GM18873 (cell line): ENCODE measurements at regions not wholly inside any gene's neighbourhood (a gene's known extent, or its start where the extent isn't known, plus 50 kb on each side); places are given as distances from the start of the nearest gene placed in this dataset.
"Not testable (repeated sequence)": the region's sequence is repeated elsewhere in the genome, so short reads cannot be mapped to it uniquely, and the experiment has no call there.

Source experiments
- ATAC-seq: cut with Tn5 transposase; IDR thresholded peaks from one replicate; pipeline ENCODE4 v1.9.1; 2021; ENCODE audit warnings: mild to moderate bottlenecking, moderate library complexity, moderate number of reproducible peaks; ENCODE audit not compliant: unreplicated experiment, low FRiP score

DNA sequence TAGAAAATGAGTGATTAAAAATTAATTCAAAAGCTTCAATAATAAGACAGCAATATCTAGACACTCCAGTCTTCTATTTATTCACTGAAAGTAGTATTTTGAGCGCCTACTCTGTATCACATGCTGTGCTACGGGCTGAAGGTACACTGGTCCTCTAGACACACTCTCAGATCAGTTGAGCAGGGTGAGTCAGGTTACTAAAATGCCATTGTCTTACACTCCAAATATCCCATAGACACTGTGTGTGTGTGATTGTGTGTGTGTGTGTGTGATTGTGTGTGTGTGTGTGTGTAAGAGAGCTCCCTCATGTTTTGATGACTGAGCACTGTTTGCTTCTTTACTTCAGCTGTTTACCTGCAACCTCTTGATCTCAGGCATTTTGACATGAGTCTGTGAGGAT lies 342.8 kb upstream of the BOD1L1 start:
- ATAC-seq: no peak

DNA sequence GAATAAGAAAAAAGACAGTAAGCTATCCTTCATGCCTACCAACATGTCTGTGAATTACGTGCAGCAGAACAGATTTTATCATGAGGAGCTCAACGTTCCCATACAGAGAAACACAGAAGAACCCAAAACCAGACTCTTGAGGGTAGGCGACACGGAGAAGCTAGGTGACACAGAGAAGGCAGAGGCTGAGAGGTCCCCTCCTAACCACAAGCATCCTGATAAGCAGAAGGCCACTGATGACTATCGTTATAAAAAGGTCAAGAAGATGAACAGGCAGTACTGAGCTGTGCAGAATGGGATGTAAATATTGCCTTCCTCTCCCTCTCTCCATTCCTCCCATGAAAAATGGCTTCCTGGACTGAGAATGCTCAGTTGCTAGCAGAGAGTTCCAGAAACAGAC lies 350.2 kb upstream of the BOD1L1 start:
- no peak for ATAC-seq

DNA sequence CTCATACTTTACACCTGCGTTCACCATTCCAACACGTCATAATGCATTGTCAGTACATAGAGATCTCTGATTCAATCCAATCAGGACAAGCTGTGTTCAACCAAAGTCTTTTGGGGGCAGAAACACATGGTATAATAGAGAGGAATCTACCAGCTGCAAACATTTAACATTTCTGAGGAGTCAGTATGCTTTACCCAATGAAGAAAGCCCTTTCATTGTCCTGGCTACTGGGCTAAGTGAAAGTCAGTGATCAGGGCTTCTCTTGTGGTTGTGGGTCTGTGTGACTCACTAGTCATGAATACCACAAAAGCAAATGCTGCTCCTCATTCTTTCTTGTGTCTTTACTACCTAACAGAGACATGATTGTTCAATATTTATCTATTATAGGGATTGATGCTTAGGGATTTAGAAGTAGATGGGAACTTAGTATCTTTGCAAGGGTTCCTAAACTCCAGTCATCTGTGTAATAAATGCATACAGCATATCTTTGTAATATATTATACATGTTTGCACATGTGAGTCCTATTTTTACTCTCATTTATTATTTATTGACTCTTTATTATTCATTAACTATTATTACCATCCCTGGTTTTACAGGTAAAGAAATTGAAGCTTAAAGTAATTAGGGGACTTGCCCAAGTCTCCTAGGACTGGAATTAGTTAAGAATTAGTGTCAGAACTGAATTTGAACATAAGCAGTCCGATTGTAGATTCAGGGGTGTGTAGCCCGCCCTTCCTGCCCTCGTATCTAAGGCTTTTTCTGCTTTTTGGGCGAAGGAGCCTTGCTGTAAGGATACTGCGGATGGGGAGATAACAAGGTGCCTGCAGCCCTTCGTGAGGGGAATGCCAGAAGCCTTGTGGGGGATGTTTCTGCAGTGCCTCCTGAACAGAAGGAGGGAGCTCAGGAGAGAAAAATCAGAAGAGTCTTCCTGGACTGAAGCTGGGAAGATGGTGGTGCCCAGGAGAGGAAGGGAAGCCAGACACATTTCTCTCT lies 353.1 kb upstream of the BOD1L1 start:
- ATAC-seq: no peak

DNA sequence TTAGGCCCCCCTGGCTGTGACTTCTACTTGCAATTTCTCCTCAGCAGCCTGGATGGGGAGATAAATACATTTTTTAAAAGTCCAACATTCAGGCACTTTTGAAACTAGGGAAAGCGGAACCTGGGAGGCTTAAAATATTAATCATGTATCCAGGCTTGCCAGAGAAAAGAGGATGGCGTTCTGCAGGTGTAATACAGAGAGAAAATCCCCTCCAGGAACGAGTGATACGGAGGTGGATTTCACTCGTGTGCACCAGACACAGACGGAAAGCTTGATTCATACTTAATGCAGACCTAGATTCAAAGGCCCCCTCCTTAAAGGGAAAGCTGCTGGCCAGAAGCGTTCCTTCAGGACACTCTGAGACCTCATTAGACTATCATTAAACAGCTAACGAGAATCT lies 354.0 kb upstream of the BOD1L1 start:
- no peak for ATAC-seq

DNA sequence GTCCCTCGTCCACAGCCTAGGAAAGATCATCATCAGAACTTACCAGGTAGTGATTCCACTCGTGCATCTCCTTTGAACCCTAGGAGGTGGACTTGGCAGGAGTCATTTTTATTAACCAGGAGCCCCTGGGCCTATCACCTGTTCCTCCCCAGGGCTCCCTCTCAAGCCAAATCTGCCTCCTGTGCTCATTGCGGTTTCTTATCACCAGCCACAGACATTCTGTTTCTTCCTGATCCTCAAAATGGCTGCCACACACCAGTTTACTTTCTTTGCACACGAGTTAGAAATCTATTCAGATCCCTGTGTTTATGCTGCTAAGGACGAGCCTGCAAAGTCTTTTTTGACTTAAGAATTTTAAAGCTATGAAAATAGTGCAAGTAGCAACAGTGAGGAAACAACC lies 354.5 kb upstream of the BOD1L1 start:
- ATAC-seq: no peak

DNA sequence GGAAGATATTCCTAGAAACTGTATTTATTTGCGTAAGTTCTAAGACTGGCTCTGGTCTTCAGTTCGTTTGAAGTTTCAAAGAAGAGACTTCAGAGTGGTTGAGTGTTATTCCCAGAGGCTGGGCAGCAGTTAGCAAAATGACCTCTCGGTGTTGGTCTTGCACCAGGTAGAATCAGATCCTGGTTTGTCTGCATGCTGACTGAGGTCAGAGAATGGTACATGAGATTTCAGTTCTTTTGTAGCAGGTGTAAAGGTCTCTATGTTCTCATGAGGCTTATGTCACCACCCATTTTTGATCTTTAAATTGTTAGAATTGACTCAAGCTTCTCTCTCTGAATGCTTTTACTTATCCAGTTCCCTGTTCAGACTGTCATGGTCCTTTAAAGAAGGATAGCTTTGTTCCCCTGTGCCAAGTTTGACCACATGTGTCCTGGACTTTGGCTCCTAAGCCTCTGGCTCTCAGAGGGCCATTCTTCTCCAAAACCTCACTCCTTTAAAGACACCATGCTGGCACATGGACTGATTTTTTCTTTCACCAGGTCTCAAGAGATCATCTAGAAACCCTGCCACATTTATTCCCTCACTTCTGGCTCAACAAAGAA lies 355.8 kb upstream of the BOD1L1 start:
- ATAC-seq: no peak

DNA sequence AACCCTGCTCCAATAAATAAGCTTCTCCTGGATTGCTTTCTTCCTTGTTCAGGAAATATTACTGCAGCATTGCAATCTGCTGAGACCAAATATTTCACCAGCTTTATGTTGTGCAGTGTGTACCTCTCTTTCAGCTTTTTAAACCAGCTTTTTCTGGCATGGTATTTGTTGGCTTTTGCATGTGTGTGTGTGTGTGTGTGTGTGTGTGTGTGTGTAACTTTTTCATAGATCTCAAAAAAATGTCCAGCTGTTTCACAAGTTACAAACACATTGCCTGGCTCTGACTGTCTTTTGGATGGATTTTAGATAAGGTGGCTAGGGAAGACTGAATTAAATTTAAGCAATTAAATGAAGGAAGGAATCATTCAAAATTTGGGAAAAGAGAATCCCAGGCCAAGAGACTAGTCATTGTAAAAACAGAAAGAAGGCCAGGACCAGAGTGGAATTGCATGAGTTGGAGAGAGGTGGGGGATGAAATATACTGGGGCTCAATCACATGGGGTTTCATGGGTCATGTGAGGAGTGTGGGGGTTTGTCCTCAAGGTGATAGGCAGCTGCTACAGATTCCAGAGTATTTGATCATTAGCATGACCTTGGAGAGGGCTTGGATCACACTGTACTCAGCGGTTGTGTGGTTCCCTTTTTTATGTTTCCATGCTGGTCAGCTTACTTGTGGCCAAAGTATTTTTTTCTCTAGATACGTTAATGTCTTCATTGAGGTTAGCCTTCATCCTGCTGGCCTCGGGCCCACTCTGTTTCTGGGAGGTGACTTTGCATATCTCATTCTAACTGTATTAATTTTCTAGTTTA lies 357.7 kb upstream of the BOD1L1 start:
- ATAC-seq: no peak

DNA sequence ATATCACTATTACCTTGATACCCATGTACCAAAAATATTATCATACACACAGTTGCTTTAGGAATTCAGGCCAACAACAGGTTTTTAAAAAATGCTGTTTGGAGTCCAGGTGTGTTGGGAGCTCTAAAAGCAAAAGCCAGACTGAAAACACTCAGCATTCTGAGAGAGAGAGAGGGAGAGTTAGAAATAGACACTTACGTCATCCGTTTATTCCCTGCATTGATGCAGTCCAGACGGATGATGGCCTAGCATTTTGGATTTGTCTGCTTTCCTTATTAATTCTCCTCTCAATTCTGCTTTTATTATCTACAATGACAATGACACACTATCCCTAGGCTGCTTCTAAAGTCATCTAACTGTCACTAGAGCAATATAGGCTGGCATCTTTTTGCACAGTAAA lies 358.3 kb upstream of the BOD1L1 start:
- ATAC-seq: no peak

DNA sequence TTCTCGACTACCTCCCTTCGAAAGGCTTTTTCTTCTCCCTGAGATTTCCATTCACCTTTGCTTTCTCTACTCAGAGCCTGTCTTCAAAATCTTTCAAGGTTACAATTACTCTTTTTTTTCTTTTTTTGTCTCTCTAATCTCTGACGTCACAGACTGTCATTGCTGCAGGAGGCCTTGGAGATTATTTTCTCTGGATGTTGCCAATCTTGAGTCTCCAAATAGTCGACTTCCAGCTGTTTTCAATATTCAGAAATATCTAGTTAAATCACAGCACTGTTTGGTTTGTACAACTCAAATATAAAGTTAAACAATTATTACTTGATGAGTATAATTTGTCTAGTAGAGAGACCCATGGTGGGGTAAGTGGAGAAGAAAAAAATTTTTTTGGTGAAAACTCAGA lies 359.0 kb upstream of the BOD1L1 start:
- ATAC-seq: no peak

DNA sequence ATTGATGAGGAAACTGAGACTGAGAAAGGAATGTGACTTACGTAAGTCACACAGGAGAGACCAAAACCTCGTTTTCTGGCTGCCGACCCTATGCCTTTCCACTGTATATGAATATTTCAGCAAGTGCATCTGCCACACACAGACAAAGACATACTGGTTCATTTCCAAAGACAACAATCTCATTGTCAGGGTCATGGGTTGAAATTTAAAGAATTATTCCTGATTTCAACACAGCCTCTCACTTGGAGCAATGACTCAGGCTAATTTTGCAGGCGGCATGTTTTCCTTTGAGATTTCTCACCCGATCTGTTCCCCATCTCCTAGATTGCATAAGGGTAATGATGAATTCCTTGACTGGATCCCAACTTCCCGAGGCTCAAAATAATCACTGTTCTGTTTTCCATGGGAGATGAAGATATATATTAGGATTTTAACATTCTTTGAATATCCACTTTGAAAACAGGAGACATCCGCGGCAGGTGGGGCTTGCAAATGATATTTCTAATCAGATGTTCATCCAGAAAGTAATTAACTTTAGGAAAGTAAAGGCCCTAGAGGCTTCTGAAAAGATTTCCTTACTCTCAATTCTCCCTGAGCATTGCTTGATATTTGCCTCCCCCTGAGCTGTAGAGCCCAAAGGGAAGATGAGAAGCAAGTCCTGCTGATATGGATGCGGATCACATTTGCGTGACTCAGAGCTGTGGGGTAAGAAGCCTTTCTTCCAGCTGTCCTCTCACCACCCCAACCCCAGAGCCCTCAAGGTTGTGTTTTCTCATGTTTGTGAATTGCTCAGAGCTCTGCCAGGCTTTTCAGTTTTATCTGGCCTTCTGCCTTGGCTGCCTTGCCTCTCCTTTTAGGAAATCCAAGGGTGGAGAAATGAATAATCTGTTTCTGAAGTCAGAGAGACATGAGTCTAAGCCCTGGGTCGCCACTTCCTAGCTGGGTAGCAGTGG lies 361.1 kb upstream of the BOD1L1 start:
- no peak for ATAC-seq

DNA sequence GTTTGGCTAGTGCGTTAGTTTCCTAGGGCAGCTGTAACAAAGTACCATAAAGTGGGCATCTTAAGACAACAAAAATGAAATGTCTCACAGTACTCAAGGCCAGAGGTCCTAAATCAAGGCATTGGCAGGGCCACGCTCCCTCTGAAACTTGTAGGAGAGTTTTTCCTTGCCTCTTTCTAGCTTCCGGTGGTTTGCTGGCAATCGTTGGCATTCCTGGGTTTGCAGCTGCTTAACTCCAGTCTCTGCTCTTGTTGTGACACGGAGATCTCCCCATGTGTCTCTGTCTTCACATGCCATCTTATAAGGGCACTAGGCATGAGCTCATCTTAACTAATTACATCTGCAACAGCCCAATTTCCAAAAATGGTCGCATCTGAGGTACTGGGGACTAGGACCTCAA lies 362.0 kb upstream of the BOD1L1 start:
- ATAC-seq: no peak

DNA sequence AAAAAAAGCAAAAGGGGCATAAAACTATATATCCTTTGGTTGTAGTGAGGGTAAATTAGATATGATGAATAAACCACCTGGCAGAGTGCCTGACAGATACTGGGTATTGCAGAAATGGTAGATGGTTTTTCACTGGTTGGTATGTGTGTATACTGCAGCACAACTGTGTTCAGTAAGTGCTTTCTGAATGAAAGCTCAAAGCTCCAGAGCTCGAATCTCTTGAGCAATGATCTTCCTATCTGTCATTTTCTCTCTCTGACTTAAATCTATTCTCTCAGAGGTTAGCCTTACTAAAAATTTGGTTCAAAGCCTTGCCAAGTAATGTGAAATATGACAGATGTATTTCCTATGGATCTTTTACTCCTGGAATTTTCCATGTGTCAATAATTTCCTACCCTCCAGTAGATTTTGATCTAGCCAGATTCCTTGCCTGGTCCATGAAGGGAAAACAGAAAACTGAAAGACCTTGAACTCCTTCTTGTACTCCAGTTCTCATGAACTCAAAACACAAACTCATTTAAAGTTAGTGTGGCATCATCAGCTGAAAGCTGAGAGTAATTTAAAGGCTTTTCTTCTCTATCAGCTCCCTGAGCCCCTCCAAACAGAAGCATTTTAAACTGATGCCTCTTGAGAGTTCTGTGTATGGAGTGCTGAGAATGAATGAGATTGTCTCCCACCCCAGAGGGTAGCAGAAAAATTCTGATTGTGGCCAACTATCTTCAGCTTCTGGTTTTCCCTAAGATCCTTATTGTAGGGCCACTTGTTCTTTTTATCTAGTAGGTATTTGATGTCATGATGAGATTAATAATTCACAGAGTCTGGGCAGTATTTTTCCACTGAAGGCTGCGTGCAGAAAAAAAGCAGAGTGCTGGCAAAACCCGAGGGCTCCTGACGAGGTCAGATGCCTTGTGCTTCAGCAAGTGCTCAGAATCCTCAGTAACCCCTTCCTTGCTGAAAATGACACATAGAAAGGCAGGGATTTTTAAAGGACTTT lies 363.4 kb upstream of the BOD1L1 start:
- no peak for ATAC-seq

DNA sequence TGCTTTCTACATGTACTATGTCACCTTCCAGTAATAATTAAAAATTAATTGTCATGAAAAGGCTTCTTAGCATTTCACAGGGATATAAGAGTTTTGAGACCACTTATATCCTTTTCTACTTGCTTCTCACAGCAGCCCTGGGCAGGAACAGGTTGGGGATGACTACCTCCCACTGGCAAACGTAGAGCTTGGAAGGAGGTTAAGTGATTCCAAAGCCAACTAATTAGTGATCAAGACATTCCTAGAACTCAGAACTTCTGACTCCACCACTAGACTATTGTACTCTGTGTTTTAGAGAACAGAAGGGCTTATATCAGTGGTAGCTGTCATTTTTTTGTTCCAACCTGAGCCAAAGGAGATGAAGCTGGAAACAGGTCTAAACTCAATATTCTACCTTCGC lies 364.5 kb upstream of the BOD1L1 start:
- ATAC-seq: no peak

DNA sequence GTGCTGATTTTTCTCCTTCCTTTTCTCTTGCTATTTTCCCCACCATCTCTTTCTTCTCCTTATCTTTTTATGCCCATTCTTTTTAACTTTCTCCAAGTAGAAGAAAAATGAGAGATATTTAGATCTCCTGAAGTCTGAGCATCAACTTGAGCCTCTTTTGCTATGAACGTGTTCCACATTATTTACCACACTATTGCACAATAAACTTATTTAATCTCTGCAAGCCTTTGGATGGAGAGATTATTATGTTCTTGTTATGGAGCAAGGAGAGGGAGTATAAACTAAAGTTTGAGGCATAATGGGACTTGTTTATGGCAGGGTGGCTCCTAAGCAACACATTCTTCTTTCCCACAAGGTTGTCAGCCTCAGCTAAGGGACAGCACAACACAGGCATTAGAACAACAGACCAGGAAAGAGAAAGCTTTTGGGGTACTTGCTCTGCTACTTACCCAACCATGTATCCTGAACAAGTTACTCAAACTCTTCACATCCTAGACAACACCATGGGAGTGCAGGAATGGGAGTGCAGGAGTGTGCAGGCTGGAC lies 365.5 kb upstream of the BOD1L1 start:
- no peak for ATAC-seq

DNA sequence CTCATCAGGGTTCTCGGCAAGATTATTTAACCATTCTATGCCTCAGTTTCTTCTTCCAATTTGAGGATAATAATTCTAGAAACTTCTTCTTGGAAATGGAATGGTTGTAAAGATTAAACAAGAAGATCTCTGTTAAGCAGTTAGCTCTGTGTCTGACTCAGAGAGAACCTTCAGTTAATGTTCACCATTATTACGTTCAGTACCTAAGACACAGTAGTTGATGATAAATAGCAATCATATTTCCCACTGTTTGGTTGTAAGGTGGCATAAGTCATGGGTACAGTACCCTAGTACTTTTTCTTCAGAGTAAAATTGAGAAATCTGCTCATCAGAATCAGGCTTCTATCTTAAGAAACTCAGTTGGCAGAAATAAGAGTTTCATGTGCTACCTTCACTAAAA lies 366.5 kb upstream of the BOD1L1 start:
- no peak for ATAC-seq

DNA sequence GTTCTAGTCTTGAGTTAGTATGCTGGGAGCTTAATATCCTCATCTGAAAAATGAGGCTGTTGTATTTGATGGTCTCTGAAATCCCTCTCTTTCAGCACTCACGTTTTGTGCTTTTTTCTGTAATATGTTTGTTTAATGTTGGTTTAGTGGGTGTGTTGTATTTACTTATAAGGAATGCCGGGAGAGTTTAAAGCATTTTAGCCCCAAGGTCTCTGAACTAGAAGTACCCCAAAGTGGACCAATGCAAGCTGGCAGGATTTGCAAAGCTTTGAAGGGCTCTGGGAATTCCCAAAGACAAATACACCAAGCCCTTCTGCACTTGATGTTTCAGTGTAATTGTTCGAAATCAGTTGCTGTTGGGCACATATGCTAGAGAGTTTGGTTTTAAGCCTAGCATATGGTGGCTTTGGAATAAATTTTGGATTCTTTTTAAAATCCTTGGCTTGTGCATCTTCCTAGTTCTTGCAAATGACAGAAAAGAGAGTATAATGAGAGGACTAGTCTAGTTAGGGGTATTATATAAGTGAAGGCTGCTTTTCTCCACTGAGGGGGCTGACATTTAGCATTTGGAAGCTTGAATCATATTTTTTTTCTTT lies 371.4 kb upstream of the BOD1L1 start:
- no peak for ATAC-seq

DNA sequence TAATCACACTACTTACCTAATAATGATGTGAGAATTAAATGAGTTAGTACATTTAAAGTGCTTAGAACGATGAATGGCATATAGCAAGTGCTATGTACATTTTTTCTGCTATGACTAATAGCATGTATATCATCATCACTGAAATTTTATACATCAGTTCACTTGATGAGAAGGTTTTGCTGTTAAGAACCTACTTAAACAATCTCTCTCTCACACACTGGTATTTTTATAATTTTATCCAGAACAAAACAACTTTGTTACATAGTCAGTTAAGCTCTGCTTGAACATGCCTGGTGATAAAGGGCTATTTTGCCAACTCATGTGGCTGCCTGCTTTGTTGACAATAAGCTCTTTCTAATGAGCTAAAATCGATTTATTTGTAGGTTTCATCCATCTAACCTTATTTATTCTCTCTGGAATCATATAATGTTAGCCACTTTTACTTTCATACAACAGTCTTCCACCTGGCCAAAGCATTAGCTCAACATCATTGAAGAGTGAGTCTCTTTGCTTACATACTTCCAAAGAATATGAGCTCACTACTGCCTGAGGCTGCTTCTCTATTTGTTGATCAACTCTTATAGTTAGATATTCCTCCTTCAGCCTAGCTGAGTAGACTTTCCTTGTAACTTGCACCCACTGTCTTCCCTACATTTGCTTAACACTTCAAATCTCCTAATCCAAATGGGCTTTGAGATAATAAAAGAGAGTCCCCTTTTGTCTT lies 372.7 kb upstream of the BOD1L1 start:
- ATAC-seq: no peak

DNA sequence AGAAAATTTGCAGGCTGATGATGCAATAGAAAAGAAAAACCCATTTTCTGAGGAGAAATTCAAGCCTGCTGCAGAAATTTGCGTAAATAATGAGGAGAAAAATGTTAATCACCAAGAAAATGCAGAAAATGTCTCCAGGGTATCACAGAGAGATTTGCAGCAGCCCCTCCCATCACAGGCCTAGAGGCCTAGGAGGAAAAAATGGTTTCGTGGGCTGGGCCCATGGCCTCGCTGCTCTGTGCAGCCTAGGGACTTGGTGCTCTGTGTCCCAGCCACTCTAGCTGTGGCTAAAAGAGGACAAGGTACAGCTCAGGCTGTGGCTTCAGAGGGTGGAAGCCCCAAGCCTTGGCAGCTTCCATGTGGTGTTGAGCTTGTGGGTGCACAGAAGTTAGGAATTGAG lies 374.8 kb upstream of the BOD1L1 start:
- not testable (repeated sequence) for ATAC-seq
